ENCODE measurements at regions not wholly inside any gene's neighbourhood (a gene's known extent, or its start where the extent isn't known, plus 50 kb on each side); places are given as distances from the start of the nearest gene placed in this dataset.

DNA sequence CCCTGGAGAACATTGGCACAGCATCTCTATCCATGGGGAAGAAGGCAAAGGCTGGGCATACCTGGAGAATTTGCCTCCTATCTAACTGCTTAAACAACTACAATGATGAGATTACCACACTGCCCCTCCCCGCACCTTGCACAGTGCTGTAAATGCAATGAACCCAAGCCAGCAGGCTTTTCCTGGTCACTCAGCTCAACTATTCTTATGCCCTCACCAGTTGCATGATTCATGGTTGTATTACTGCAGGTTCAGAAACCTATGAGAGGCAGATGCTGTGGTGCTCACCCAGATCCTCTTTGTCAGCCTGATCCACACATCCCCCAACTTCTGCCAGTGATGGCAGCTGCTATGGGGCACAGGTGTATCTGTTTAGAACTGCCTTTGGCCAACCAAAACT, 77.7 kb upstream of the STAC start:
- no peak for DNase-seq

DNA sequence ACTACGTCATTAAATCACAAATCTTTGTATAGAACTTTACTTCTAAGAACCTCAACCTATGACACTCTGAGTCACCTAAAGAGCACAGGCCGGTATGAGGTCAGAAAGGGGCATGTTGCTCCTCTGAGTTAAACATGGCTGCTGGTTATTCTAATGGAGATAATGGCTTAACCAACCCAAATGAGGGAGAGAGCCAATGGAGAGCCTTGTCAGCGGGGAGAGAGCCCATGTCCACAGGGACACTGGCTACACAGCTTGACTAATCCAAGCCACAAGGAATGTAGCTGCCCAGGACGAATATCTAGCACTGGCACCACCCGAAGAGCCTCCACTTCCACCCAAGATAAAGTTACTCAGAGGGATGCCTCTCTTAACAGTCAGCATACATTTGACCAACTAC, 77.0 kb upstream of the STAC start:
- no peak for DNase-seq

GRCh38 chr3:36305929-36306520, 74.3 kb upstream of the STAC start:
- DNase-seq: no peak

DNA sequence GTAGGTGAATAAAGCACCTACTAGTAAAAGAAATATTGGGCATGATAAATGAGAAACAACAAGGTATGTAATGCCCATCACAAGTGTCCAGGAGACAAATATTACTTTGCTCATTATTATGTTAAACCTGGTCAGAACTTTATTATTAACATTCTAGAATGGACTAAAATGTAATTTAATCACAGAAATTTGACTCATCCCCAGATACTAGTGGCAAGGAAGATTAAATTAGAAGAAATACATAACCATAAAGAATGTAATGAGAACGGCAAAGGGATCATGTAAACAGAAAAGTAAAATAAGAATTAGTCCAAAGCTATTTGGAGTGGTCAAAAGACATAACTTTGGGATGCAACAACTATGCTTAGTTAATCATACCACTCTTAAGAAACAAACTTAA, 71.2 kb upstream of the STAC start:
- DNase-seq: no peak

DNA sequence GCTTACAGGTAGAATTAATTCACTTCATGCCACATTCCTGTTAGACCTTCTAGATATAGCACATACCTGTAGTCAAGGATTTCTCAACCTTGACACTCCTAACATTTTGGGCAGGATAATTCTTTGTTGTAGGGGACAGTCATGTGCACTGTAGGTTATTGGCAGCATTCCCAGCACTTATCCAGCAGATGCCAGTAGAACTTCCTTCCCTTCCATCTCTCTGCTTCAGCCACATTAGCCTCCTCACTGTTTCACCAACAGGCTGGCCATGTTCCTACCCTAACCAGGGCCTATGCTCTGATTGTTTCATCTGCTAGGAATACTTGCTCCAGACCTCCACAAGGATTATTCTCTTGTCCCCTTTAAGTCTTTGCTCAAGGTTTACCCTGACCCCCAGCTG, 68.0 kb upstream of the STAC start:
- no peak for DNase-seq

DNA sequence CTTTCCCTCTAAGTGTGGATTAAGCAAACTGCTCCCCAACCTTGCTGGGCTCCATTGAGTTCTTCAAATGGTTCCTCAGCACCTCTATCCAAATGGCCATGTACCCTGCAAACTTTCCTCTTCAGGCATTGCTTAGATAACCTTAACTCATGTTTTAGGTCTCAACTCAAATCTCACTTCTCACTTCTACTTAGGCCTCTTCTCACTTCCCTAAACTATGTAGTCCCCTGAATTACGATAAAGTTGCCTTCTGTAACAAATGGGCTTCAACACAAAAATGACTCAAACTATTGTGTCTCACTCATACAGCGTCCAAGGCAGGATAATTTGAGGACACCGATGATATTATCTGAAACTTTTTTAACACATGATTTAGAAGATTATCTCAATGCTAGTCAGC, 62.4 kb upstream of the STAC start:
- DNase-seq: no peak

DNA sequence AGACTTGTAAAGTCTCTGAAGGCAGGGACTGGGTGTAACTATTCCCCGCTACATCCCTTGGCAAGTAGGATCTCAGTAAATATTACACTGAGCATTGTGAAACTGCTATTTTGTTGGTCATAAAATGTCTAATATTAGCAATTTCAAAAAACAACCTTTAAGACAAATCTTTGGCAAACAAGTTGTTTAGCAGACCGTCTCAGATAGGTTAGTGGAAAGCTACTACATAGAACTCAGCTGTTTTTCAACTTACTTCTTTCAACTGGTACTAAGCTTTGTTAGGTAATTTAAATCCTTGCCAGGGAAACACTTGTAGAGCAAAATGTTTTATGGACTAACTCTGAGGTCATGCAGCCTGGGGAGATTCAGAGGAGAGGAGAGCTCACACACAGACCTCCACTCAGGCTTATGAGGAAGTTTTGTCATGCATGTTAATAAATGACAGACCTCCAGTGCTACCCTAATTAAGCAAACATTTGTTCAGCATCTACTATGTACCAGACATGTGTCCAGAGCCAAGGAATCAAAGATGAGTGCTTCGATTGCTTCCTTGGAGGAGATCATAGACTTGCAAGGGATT, 61.6 kb upstream of the STAC start:
- DNase-seq: no peak

DNA sequence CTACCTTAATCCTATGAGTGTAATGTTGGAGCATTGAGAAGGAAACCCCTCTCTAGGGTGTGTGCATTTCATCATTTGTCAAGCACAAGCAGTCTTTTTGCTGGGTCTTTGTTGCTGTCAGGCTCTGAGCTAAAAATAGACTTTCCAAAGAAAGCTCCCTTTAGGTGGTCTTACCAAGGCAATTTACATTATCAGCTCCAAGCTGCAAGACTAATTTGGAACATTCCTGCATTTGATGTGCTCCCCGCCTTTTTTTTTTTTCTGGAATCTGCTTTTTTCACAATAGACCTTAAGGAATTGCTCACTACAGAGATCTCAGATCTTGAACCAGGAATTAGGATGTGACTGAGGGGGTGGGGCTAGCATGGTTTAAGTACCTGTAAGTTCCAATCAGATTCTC, 60.6 kb upstream of the STAC start:
- DNase-seq: no peak
